GM19455 (cell line): ENCODE measurements at regions not wholly inside any gene's neighbourhood (a gene's known extent, or its start where the extent isn't known, plus 50 kb on each side); places are given as distances from the start of the nearest gene placed in this dataset.

ENCODE experiments used
- ATAC-seq: cut with Tn5 transposase; IDR thresholded peaks from one replicate; pipeline ENCODE4 v1.9.1; 2021; ENCODE audit not compliant: unreplicated experiment

DNA sequence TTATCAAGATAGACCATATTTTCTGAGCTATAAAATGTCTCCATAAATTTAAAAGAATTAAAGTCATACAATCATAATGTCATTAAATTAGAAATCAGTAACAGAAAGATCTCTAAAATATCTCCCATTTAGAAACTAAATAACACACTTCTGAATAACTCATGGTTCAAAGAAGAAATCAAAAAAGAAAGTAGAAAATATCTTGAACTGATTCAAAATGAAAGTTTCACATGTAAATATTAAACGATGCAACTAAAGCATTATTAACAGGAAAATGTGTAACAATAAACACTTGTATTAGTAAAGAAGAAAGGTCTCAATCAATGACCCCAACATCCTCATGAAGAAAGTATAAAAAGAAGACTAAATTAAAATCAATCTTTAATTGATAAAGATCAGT, 50.5 kb upstream of the PZP start:
- ATAC-seq: no peak
